HG03139 (cell line): ENCODE measurements at regions not wholly inside any gene's neighbourhood (a gene's known extent, or its start where the extent isn't known, plus 50 kb on each side); places are given as distances from the start of the nearest gene placed in this dataset.

Experiments used
- ATAC-seq: cut with Tn5 transposase; IDR thresholded peaks from one replicate; pipeline ENCODE4 v1.9.1; 2021; ENCODE audit not compliant: unreplicated experiment

GRCh38 chr15:36234743-36235142 lies 344.7 kb upstream of the CDIN1 start:
- no peak for ATAC-seq

- no peak for ATAC-seq
Observed at GRCh38 chr15:36235173-36235572, 344.3 kb upstream of the CDIN1 start.

GRCh38 chr15:36239509-36239908 lies 339.9 kb upstream of the CDIN1 start:
- no peak for ATAC-seq

- ATAC-seq = no peak
Observed at GRCh38 chr15:36251450-36251849, 328.0 kb upstream of the CDIN1 start.

GRCh38 chr15:36252146-36252711 lies 327.2 kb upstream of the CDIN1 start:
- ATAC-seq = no peak

- no peak for ATAC-seq
Observed at GRCh38 chr15:36254426-36254825, 325.0 kb upstream of the CDIN1 start.

- ATAC-seq = no peak
Observed at GRCh38 chr15:36256404-36256807, 323.0 kb upstream of the CDIN1 start.

GRCh38 chr15:36263666-36264065 lies 315.8 kb upstream of the CDIN1 start:
- no peak for ATAC-seq

GRCh38 chr15:36265422-36265821 lies 314.0 kb upstream of the CDIN1 start:
- no peak for ATAC-seq

GRCh38 chr15:36271048-36271447 lies 308.4 kb upstream of the CDIN1 start:
- ATAC-seq = no peak

- ATAC-seq = no peak
Observed at GRCh38 chr15:36275656-36276055, 303.8 kb upstream of the CDIN1 start.

- no peak for ATAC-seq
Observed at GRCh38 chr15:36278219-36278618, 301.2 kb upstream of the CDIN1 start.

GRCh38 chr15:36282821-36283220 lies 296.6 kb upstream of the CDIN1 start:
- no peak for ATAC-seq

GRCh38 chr15:36284911-36285310 lies 294.5 kb upstream of the CDIN1 start:
- no peak for ATAC-seq

GRCh38 chr15:36291501-36291900 lies 287.9 kb upstream of the CDIN1 start:
- ATAC-seq = no peak

GRCh38 chr15:36294359-36294758 lies 285.1 kb upstream of the CDIN1 start:
- ATAC-seq = no peak

GRCh38 chr15:36301947-36302346 lies 277.5 kb upstream of the CDIN1 start:
- ATAC-seq = no peak

- no peak for ATAC-seq
Observed at GRCh38 chr15:36313021-36313420, 266.4 kb upstream of the CDIN1 start.

- no peak for ATAC-seq
Observed at GRCh38 chr15:36313736-36314280, 265.6 kb upstream of the CDIN1 start.

GRCh38 chr15:36315649-36316048 lies 263.8 kb upstream of the CDIN1 start:
- no peak for ATAC-seq

- ATAC-seq = no peak
Observed at GRCh38 chr15:36323615-36324014, 255.8 kb upstream of the CDIN1 start.

- no peak for ATAC-seq
Observed at GRCh38 chr15:36325206-36325605, 254.2 kb upstream of the CDIN1 start.

- no peak for ATAC-seq
Observed at GRCh38 chr15:36329592-36329991, 249.8 kb upstream of the CDIN1 start.
